Testis (tissue), 2 donors: ENCODE measurements at regions not wholly inside any gene's neighbourhood (a gene's known extent, or its start where the extent isn't known, plus 50 kb on each side); places are given as distances from the start of the nearest gene placed in this dataset.

Source experiments
- DNase-seq: peaks from one replicate; pipeline ENCODE4 v3.0.0-alpha.2; 2019
- H3K27ac ChIP-seq, 2 donors: fragments of 200-600 bp; sonication (generic); one replicate each; pipeline ENCODE4 v1.5.1; 2019
- H3K27me3 ChIP-seq: fragments of 200-600 bp; sonication (generic); one replicate; pipeline ENCODE4 v1.5.1; 2019
- H3K36me3 ChIP-seq: fragments of 200-600 bp; sonication (generic); one replicate; pipeline ENCODE4 v1.5.1; 2017; ENCODE audit warnings: low read depth; ENCODE audit errors: missing control alignments
- H3K4me1 ChIP-seq: fragments of 200-600 bp; sonication (generic); one replicate; pipeline ENCODE4 v1.5.1; 2019
- H3K4me3 ChIP-seq, 2 donors: fragments of 200-600 bp; sonication (generic); one replicate each; pipeline ENCODE4 v1.5.1; 2017 to 2019
- H3K9me3 ChIP-seq: fragments of 200-600 bp; sonication (generic); one replicate; pipeline ENCODE4 v1.5.1; 2017
- CTCF ChIP-seq, 3 experiments: fragments of 450-650 bp in 2 of 3; fragments of 200-600 bp in 1 of 3; sonication (generic) in 1 of 3; IDR thresholded peaks; one replicate each; pipeline ENCODE4 v1.5.1; 2016 to 2019; ENCODE audit warnings: antibody characterized with exemption in 3 of 3, mild to moderate bottlenecking in 2 of 3, moderate library complexity in 1 of 3
- POLR2A ChIP-seq: fragments of 450-650 bp; IDR thresholded peaks from one replicate; pipeline ENCODE4 v1.6.1; 2017; ENCODE audit warnings: antibody characterized with exemption, mild to moderate bottlenecking, moderate library complexity
- WGBS, 2 donors: methylation state at CpG; one replicate each; pipeline ENCODE4 v1.1.5; 2018; 5-methylcytosine and 5-hydroxymethylcytosine counted together
- intact Hi-C: fragments of 100-400 bp; cut with DNase I; formaldehyde crosslinking; loops from one replicate; pipeline ENCODE4 v1.15.1; 2023; ENCODE audit warnings: low total_unique reads
- microRNA-seq, 2 donors: library from miRNA; unstranded; fragments of <30 nt; microRNA quantifications; one replicate each; pipeline ENCODE4, GENCODE V29; 2016; ENCODE audit warnings: borderline number of aligned reads in 2 of 2, borderline replicate concordance in 1 of 2
- small RNA-seq, 2 donors: library from RNA; depleted of rRNA; stranded (forward); fragments of <200 nt; gene quantifications; one replicate each; pipeline ENCODE3, GENCODE V24; 2016

DNA sequence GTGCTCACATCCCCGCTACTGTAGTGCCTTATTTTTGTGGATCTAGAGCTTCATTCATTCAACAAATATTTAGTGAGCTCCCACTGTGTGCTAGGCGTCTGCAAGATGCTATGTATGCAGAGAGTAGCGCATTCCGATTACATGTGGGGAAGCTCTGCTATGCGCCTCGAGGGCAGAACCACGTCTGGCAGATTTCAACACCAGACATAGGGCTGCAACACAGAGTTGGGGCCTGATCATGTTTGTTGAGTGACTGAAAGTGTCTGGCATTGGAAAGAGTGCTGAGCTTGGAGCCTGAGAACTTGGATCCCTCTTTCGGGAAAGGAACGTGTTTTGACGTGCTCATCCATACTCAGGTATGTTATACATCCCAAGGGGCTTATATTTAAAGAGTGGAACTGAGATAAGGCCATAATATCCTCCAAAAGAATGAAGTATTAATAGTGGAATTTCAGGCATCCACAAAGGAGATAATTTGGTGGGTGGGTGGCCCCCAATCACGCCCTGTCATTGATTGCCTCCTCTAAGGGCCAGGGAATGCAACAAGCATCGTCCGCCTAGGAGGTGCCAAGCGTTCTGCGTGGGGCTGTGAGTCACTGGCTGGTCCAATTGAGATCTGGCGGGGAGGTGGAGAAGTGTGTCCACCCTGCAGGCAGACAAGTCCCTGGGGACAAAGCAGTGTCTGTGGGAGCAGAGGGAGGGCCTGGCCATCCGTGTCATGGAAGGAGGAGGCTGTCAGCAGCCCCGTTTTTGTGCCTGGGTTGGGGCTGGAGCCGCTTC lies 62.8 kb upstream of the ZBTB40 start:
- WGBS, 2 donors = 80 to 81% methylated on average over 16 to 19 of the region's 19 CpGs
- Histone ChIP-seq H3K4me3 (no peak overlapping the region), H3K9me3 (no peaks in the 10 kb centered on the region), H3K27me3 (no peaks in the 10 kb centered on the region), H3K36me3 (no peaks in the 10 kb centered on the region), H3K4me1 (no peaks in the 10 kb centered on the region), H3K27ac (no peak overlapping the region)
- no peak for DNase-seq
- no peak for TF ChIP-seq POLR2A
- no peak for TF ChIP-seq CTCF (IDR thresholded peaks at IDR 0.05)
- intact Hi-C loops = no loop called here

- Histone ChIP-seq H3K36me3 (no peaks in the 10 kb centered on the region), H3K27me3 (no peaks in the 10 kb centered on the region), H3K27ac (no peak overlapping the region), H3K4me3 (no peak overlapping the region), H3K4me1 (no peaks in the 10 kb centered on the region), H3K9me3 (no peaks in the 10 kb centered on the region)
- DNase-seq = no peak
- TF ChIP-seq POLR2A = no peak
- TF ChIP-seq CTCF (IDR thresholded peaks at IDR 0.05) = no peak
- intact Hi-C loops = no loop called here
- WGBS, 2 donors = 60 to 75% methylated on average over 6 of the region's 6 CpGs
Observed at GRCh38 chr1:22393587-22393986, 58.1 kb upstream of the ZBTB40 start.

GRCh38 chr1:22398656-22399420 lies 52.8 kb upstream of the ZBTB40 start:
- Histone ChIP-seq H3K4me1 (no peaks in the 10 kb centered on the region), H3K36me3 (no peaks in the 10 kb centered on the region), H3K4me3 (no peak overlapping the region), H3K9me3 (no peaks in the 10 kb centered on the region), H3K27me3 (no peaks in the 10 kb centered on the region), H3K27ac (no peak overlapping the region)
- intact Hi-C loops = no loop called here
- no peak for DNase-seq
- WGBS, 2 donors = 82 to 83% methylated on average over 11 of the region's 11 CpGs
- TF ChIP-seq CTCF (IDR thresholded peaks at IDR 0.05) = no peak
- no peak for TF ChIP-seq POLR2A

- Histone ChIP-seq H3K27ac (no peak overlapping the region), H3K36me3 (no peaks in the 10 kb centered on the region), H3K9me3 (no peaks in the 10 kb centered on the region), H3K4me3 (no peak overlapping the region), H3K4me1 (no peaks in the 10 kb centered on the region), H3K27me3 (no peaks in the 10 kb centered on the region)
- WGBS, 2 donors = 89 to 90% methylated on average over 10 of the region's 10 CpGs
- no peak for DNase-seq
- intact Hi-C loops = no loop called here
- TF ChIP-seq POLR2A (no peak), CTCF (IDR thresholded peaks at IDR 0.05) (no peak)
Observed at GRCh38 chr1:22399421-22400091, 52.1 kb upstream of the ZBTB40 start.

Small RNA genes lying in the stretch of these regions (microRNA-seq; reads per million reads assigned to microRNA genes)
- 0 reads per million in 2 donors for gene MIR4418

Small RNA genes lying in the stretch of these regions (small RNA-seq; reads per million reads assigned to genes)
- 0 reads per million in 2 donors for gene MIR4418
